Kidney epithelial cell (primary cell): ENCODE measurements at regions not wholly inside any gene's neighbourhood (a gene's known extent, or its start where the extent isn't known, plus 50 kb on each side); places are given as distances from the start of the nearest gene placed in this dataset.

Experiments
- DNase-seq: peaks from one replicate; pipeline ENCODE4 v3.0.0-alpha.2; 2010; ENCODE audit warnings: low read depth
- H3K27me3 ChIP-seq: 2 replicates; pipeline ENCODE4 v1.6.0; 2011; ENCODE audit warnings: low read length; ENCODE audit not compliant: control insufficient read depth, insufficient read depth
- H3K36me3 ChIP-seq: 2 replicates; pipeline ENCODE4 v1.5.1; 2011; ENCODE audit warnings: low read length; ENCODE audit not compliant: control insufficient read depth, insufficient read depth
- H3K4me3 ChIP-seq: 2 replicates; pipeline ENCODE4 v1.5.1; 2011; ENCODE audit warnings: low read depth, mild to moderate bottlenecking, control low read depth, low read length
- CTCF ChIP-seq: IDR thresholded peaks from 2 replicates; pipeline ENCODE4 v1.5.1; 2011; ENCODE audit warnings: mild to moderate bottlenecking, moderate library complexity, low read length, control low read depth, inconsistent platforms; ENCODE audit not compliant: insufficient read depth, poor library complexity, severe bottlenecking

- Histone ChIP-seq H3K4me3 (no peak overlapping the region), H3K27me3 (no peaks in the 10 kb centered on the region), H3K36me3 (no peaks in the 10 kb centered on the region)
- DNase-seq, result no peak
- TF ChIP-seq CTCF, result no peak
Measured at GRCh38 chr1:79287982-79288381, 281.5 kb upstream of the ADGRL4 start.

GRCh38 chr1:79285667-79286066 is 279.1 kb upstream of the ADGRL4 start:
- TF ChIP-seq CTCF, result no peak
- no peak for DNase-seq
- no peak overlapping the region for H3K4me3 ChIP-seq
- H3K36me3 ChIP-seq, result no peaks in the 10 kb centered on the region
- no peaks in the 10 kb centered on the region for H3K27me3 ChIP-seq

DNA sequence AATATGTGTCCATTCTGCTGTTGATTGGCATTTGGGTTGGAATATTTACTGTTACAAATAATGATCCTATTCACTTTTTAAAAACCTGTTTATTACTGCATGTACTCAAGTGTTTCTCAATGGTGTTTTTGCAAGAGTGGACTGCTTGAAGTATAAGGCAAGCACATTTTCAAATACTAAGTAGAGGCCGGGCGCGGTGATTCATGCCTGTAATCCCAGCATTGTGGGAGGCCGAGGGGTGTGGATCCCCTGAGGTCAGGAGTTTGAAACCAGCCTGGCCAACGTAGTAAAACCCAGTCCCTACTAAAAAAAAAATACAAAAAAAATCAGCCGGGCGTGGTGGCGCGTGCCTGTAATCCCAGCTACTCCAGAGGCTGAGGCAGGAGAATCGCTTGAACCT is 276.9 kb upstream of the ADGRL4 start:
- TF ChIP-seq CTCF, result no peak
- no peak overlapping the region for H3K4me3 ChIP-seq
- H3K36me3 ChIP-seq, result no peaks in the 10 kb centered on the region
- H3K27me3 ChIP-seq, result no peaks in the 10 kb centered on the region
- DNase-seq, result no peak

DNA sequence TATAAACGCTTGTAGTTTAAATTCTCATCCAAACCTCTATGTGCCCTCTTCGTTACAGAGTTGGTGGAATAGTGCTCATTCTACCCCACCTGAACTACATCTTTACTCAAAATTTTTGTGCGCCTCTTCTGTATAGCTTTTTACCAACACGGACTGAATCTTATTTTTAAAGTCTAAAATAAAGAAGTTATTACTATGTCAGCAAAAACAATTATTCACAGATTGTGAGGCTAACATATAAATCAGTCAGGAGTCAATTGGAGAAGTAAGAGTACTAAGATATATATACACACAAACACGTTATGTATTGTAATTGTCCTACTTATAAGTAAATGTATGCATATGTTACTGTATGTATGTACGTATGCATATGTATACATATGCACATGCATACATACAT is 274.9 kb upstream of the ADGRL4 start:
- H3K4me3 ChIP-seq, result no peak overlapping the region
- H3K36me3 ChIP-seq, result no peaks in the 10 kb centered on the region
- TF ChIP-seq CTCF, result no peak
- DNase-seq, result no peak
- no peaks in the 10 kb centered on the region for H3K27me3 ChIP-seq

DNA sequence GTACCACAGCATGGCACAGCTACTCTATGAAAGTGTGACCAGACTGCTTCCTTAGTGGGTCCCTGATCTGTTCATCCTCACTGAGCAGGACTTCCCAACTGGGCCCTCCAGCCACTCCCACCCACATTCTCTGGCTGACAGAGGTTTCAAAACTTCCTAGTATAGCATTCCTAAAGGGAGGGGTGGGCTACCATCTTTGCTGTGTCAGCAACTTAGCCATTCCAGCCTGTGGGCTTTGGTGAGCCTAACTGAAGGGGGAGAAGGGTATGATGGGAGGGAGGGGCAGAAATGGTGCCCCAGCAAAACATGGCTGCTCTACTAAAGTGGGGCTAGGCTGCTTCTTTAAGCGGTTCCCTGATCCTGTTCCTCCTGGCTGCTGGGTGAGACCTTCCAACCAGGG is 265.2 kb upstream of the ADGRL4 start:
- TF ChIP-seq CTCF, result no peak
- DNase-seq, result no peak
- no peaks in the 10 kb centered on the region for H3K36me3 ChIP-seq
- no peaks in the 10 kb centered on the region for H3K27me3 ChIP-seq
- H3K4me3 ChIP-seq, result no peak overlapping the region

DNA sequence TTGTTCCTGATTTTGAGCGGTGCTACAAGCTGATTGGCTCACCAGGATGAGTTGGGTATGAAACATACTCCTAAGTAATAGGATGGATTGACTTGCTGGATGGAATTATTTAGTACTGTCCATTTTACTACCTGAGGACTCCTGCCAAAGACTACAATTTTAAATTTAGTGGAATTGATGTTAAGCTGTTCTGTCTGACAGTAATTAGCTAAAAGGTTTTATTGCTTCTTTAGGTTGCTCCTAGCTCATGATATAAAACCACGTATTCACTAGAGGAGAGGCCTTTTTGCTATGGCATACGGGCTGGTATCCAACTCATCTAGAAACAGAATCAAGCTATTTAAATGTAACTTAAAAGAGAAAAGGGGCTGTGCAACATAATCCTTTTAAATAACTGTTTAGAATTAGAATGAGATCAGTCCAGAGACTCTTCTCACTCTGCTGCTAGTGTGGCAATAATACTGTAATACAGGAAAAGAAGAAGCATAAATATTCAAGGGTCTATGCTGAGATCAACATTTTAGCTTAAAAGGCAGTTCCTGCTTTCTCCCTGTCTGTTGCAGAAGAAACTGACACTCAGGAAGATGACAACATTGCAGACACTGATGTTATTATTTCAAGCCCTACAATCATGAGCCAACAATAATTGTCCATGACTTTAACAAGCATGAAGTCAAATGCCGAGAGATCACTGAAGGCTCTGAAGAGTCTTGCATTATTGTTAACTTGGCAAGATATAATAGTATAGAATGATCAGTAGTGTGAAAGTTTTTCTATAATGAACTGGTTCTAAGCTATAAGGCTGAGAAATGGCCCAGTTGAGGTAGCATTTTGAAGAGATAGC is 258.7 kb upstream of the ADGRL4 start:
- Histone ChIP-seq H3K4me3 (no peak overlapping the region), H3K27me3 (no peaks in the 10 kb centered on the region), H3K36me3 (no peaks in the 10 kb centered on the region)
- TF ChIP-seq CTCF, result no peak
- no peak for DNase-seq
